ENCODE measurements at regions not wholly inside any gene's neighbourhood (a gene's known extent, or its start where the extent isn't known, plus 50 kb on each side); places are given as distances from the start of the nearest gene placed in this dataset.

GRCh38 chr15:62727501-62727900, 315.0 kb upstream of the TPM1 start:
- no CpG with 5 or more reads among the region's 2 CpGs for WGBS (ENCODE audit: insufficient coverage)

DNA sequence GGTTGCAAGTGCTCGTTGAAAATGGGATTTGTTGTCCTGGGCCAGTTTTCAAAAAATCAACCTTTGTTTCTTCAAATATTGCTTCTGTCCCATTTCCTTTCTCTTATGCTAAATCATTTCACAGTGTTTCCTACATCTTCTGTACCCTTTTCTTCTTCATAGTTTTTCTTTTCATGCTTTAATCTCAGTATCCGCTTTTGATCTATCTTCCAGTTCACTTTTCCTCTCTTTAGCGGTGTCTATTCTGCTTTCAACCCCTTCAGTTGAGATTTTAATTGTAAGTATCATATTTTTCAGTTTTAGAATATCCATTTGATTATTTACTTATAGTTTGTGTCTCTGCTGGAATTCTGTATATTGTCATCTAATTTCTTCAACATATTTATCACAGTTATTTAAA, 311.7 kb upstream of the TPM1 start:
- H3K36me3 ChIP-seq (replicated peaks in 1 of 2; ENCODE audit: control extremely low read depth in 1 of 2, control insufficient read depth in 1 of 2, extremely low read depth in 1 of 2, insufficient read depth in 2 of 2, low read length in 1 of 2): no peaks in the 10 kb centered on the region
- no peak overlapping the region for H3K9ac ChIP-seq (ENCODE audit: low read length)
- CTCF ChIA-PET: interaction anchor here (6.1 kb wide), 1 partner anchor 14 kb away, joined by 42 read pairs; no protein-coding TSS in a partner anchor
- H3K27ac Mint-ChIP-seq: no peak overlapping the region
- no peak for ATAC-seq (ENCODE audit: low read depth)
- intact Hi-C loops (cut with micrococcal nuclease): no loop called here
- peaks cover 0 to 4% (median 0%) of the 10 kb centered on the region in 4 experiments for H3K27me3 ChIP-seq (replicated peaks in 1 of 4; ENCODE audit: control extremely low read depth in 1 of 4, control insufficient read depth in 3 of 4, insufficient read depth in 4 of 4, low read length in 3 of 4)
- H3K4me1 Mint-ChIP-seq: no peaks in the 10 kb centered on the region
- H3K4me3 Mint-ChIP-seq: no peak overlapping the region
- H3K27ac ChIP-seq (ENCODE audit: low read length in 2 of 2): no peak overlapping the region
- no CpG with 5 or more reads among the region's 3 CpGs for WGBS (ENCODE audit: insufficient coverage)
- no peak overlapping the region for H3K4me2 ChIP-seq (replicated peaks; ENCODE audit: low read depth, low read length, poor library complexity, severe bottlenecking)
- H3K79me2 ChIP-seq (ENCODE audit: control insufficient read depth, insufficient read depth, low read length): no peaks in the 10 kb centered on the region
- no peak for DNase-seq
- peaks cover 15% of the 10 kb centered on the region for H3K27me3 Mint-ChIP-seq
- peaks cover 2% of the 10 kb centered on the region for H3K9me3 Mint-ChIP-seq (ENCODE audit: insufficient read depth)
- POLR2A ChIA-PET: no interaction called here
- TF ChIP-seq EZH2 (IDR thresholded peaks at IDR 0.05; ENCODE audit: borderline replicate concordance, insufficient read depth, low read depth, low read length, poor library complexity, severe bottlenecking) (no peak), CTCF (IDR thresholded peaks at IDR 0.05) (no peak)
- no peaks in the 10 kb centered on the region for H3K4me1 ChIP-seq (ENCODE audit: control insufficient read depth in 2 of 2, insufficient read depth in 2 of 2, low read length in 2 of 2)
- H2AFZ ChIP-seq (ENCODE audit: insufficient read depth, low read depth, low read length, poor library complexity, severe bottlenecking): no peak overlapping the region
- no peaks in the 10 kb centered on the region for H3K9me3 ChIP-seq (ENCODE audit: control extremely low read depth in 1 of 3, control insufficient read depth in 2 of 3, insufficient read depth in 1 of 3, low read length in 2 of 3)
- H3K4me3 ChIP-seq (ENCODE audit: control extremely low read depth in 1 of 5, extremely low read depth in 1 of 5, insufficient read depth in 1 of 5, low read depth in 2 of 5, low read length in 4 of 5): no peak overlapping the region
- H4K20me1 ChIP-seq (ENCODE audit: control insufficient read depth, insufficient read depth, low read length, poor library complexity, severe bottlenecking): no peaks in the 10 kb centered on the region

More at GRCh38 chr15:62727501-62727900, 315.0 kb upstream of the TPM1 start:
- no peaks in the 10 kb centered on the region for H4K20me1 ChIP-seq (ENCODE audit: control insufficient read depth, insufficient read depth, low read length, poor library complexity, severe bottlenecking)
- ChIA-PET CTCF (interaction anchor here (1.0 kb wide), 1 partner anchor 14 kb away, joined by 3 read pairs; no protein-coding TSS in a partner anchor), POLR2A (no interaction called here)
- no peak overlapping the region for H3K4me3 ChIP-seq (ENCODE audit: control extremely low read depth in 1 of 5, extremely low read depth in 1 of 5, insufficient read depth in 1 of 5, low read depth in 2 of 5, low read length in 4 of 5)
- Mint-ChIP-seq H3K27me3 (peaks cover 6% of the 10 kb centered on the region), H3K27ac (no peak overlapping the region), H3K4me1 (no peaks in the 10 kb centered on the region), H3K9me3 (ENCODE audit: insufficient read depth) (peaks cover 2% of the 10 kb centered on the region), H3K4me3 (no peak overlapping the region)
- ATAC-seq (ENCODE audit: low read depth): no peak
- intact Hi-C loops (cut with micrococcal nuclease): no loop called here
- no peaks in the 10 kb centered on the region for H3K9me3 ChIP-seq (ENCODE audit: control extremely low read depth in 1 of 3, control insufficient read depth in 2 of 3, insufficient read depth in 1 of 3, low read length in 2 of 3)
- DNase-seq: no peak
- no peaks in the 10 kb centered on the region for H3K36me3 ChIP-seq (replicated peaks in 1 of 2; ENCODE audit: control extremely low read depth in 1 of 2, control insufficient read depth in 1 of 2, extremely low read depth in 1 of 2, insufficient read depth in 2 of 2, low read length in 1 of 2)
- H3K27ac ChIP-seq (ENCODE audit: low read length in 2 of 2): no peak overlapping the region
- TF ChIP-seq EZH2 (IDR thresholded peaks at IDR 0.05; ENCODE audit: borderline replicate concordance, insufficient read depth, low read depth, low read length, poor library complexity, severe bottlenecking): no peak
- no peak for TF ChIP-seq CTCF (IDR thresholded peaks at IDR 0.05)
- no peak overlapping the region for H3K4me2 ChIP-seq (replicated peaks; ENCODE audit: low read depth, low read length, poor library complexity, severe bottlenecking)
- H3K79me2 ChIP-seq (ENCODE audit: control insufficient read depth, insufficient read depth, low read length): no peaks in the 10 kb centered on the region
- H3K9ac ChIP-seq (ENCODE audit: low read length): no peak overlapping the region
- H2AFZ ChIP-seq (ENCODE audit: insufficient read depth, low read depth, low read length, poor library complexity, severe bottlenecking): no peak overlapping the region
- H3K4me1 ChIP-seq (ENCODE audit: control insufficient read depth in 2 of 2, insufficient read depth in 2 of 2, low read length in 2 of 2): no peaks in the 10 kb centered on the region
- no peaks in the 10 kb centered on the region for H3K27me3 ChIP-seq (replicated peaks in 1 of 4; ENCODE audit: control extremely low read depth in 1 of 4, control insufficient read depth in 3 of 4, insufficient read depth in 4 of 4, low read length in 3 of 4)

All from B cell (primary cell).